H1 (cell line): ENCODE measurements at regions not wholly inside any gene's neighbourhood (a gene's known extent, or its start where the extent isn't known, plus 50 kb on each side); places are given as distances from the start of the nearest gene placed in this dataset.

ENCODE experiments used
- JUN ChIP-seq: IDR thresholded peaks from 2 replicates; pipeline ENCODE4 v1.6.1; 2011; ENCODE audit warnings: low read depth, mild to moderate bottlenecking, improper control_type of control experiment, low read length
- RXRA ChIP-seq: IDR thresholded peaks from 2 replicates; pipeline ENCODE4 v1.6.1; 2011; ENCODE audit warnings: low read depth, mild to moderate bottlenecking, low read length, moderate library complexity; ENCODE audit not compliant: insufficient read depth
- SIN3A ChIP-seq, 2 experiments: IDR thresholded peaks in 1 of 2; conservative IDR thresholded peaks in 1 of 2; 2 replicates each; pipeline ENCODE4 v1.6.1; 2011 to 2012; ENCODE audit warnings: low read length in 2 of 2, improper control_type of control experiment in 1 of 2, low read depth in 1 of 2, mild to moderate bottlenecking in 1 of 2

GRCh38 chr5:118606940-118607339, 381.4 kb downstream of the DTWD2 start (continued):
- TF ChIP-seq JUN (no peak), SIN3A (conservative IDR thresholded peaks at IDR 0.05 in 1 of 2, IDR thresholded peaks at IDR 0.05 in 1 of 2; ENCODE audit: low read depth in 1 of 2, low read length in 2 of 2) (no peak), RXRA (no peak)
